Hepatocyte (in vitro differentiated cells): ENCODE measurements at regions not wholly inside any gene's neighbourhood (a gene's known extent, or its start where the extent isn't known, plus 50 kb on each side); places are given as distances from the start of the nearest gene placed in this dataset.

ENCODE experiments used
- DNase-seq: peaks from one replicate; pipeline ENCODE4 v3.0.0-alpha.2; 2016; ENCODE audit warnings: low spot score
- H2AFZ ChIP-seq: fragments of 200-600 bp; sonication (generic); 2 replicates; pipeline ENCODE4 v1.6.0; 2016; ENCODE audit warnings: antibody characterized with exemption, mild to moderate bottlenecking
- H3K27ac ChIP-seq: fragments of 200-600 bp; sonication (generic); 2 replicates; pipeline ENCODE4 v1.5.1; 2016; ENCODE audit warnings: mild to moderate bottlenecking
- H3K27me3 ChIP-seq: fragments of 200-600 bp; sonication (generic); 2 replicates; pipeline ENCODE4 v1.6.1; 2016
- H3K36me3 ChIP-seq: fragments of 200-600 bp; sonication (generic); replicated peaks from 2 replicates; pipeline ENCODE4 v1.5.1; 2016; ENCODE audit warnings: low read depth; ENCODE audit not compliant: insufficient read depth
- H3K4me1 ChIP-seq: fragments of 200-600 bp; sonication (generic); 2 replicates; pipeline ENCODE4 v1.5.1; 2016; ENCODE audit warnings: mild to moderate bottlenecking, moderate library complexity; ENCODE audit not compliant: insufficient read depth
- H3K4me2 ChIP-seq: fragments of 200-600 bp; sonication (generic); 2 replicates; pipeline ENCODE4 v1.6.0; 2016
- H3K4me3 ChIP-seq: fragments of 200-600 bp; sonication (generic); 2 replicates; pipeline ENCODE4 v1.5.1; 2016; ENCODE audit warnings: mild to moderate bottlenecking
- H3K79me2 ChIP-seq: fragments of 200-600 bp; sonication (generic); 2 replicates; pipeline ENCODE4 v1.6.0; 2017; ENCODE audit warnings: mild to moderate bottlenecking
- H3K9me2 ChIP-seq: fragments of 200-600 bp; sonication (generic); replicated peaks from 2 replicates; pipeline ENCODE4 v1.6.0; 2017; ENCODE audit warnings: mild to moderate bottlenecking; ENCODE audit not compliant: insufficient read depth
- H3K9me3 ChIP-seq: fragments of 200-600 bp; sonication (generic); 2 replicates; pipeline ENCODE4 v1.5.1; 2016; ENCODE audit warnings: low read depth, mild to moderate bottlenecking
- H4K20me1 ChIP-seq: fragments of 200-600 bp; sonication (generic); 2 replicates; pipeline ENCODE4 v1.6.0; 2016; ENCODE audit warnings: mild to moderate bottlenecking; ENCODE audit not compliant: insufficient read depth, poor library complexity, severe bottlenecking
- CTCF ChIP-seq: fragments of 200-600 bp; sonication (generic); IDR thresholded peaks from 2 replicates; pipeline ENCODE4 v1.5.1; 2016; ENCODE audit warnings: antibody characterized with exemption, mild to moderate bottlenecking; ENCODE audit not compliant: poor library complexity
- EZH2 ChIP-seq: fragments of 200-600 bp; sonication (generic); IDR thresholded peaks from 2 replicates; pipeline ENCODE4 v1.6.1; 2016; ENCODE audit warnings: antibody characterized with exemption, mild to moderate bottlenecking, borderline replicate concordance
- EZH2phosphoT487 ChIP-seq: fragments of 200-600 bp; sonication (generic); IDR thresholded peaks from one replicate; pipeline ENCODE4 v1.6.1; 2018; ENCODE audit warnings: antibody characterized with exemption, mild to moderate bottlenecking, low read depth, moderate library complexity; ENCODE audit not compliant: unreplicated experiment, severe bottlenecking
- WGBS: methylation state at CpG from one replicate; pipeline ENCODE4 v1.1.6; 2016; ENCODE audit warnings: low lambda C conversion rate; ENCODE audit errors: missing lambda C conversion rate; 5-methylcytosine and 5-hydroxymethylcytosine counted together

GRCh38 chr12:23423097-23423687 is 526.3 kb downstream of the SOX5 start:
- no peaks in the 10 kb centered on the region for H3K4me1 ChIP-seq
- H3K27ac ChIP-seq: no peak overlapping the region
- H3K4me3 ChIP-seq: no peak overlapping the region
- no peaks in the 10 kb centered on the region for H3K9me3 ChIP-seq
- H2AFZ ChIP-seq: no peak overlapping the region
- no peaks in the 10 kb centered on the region for H3K9me2 ChIP-seq
- H3K79me2 ChIP-seq: no peaks in the 10 kb centered on the region
- TF ChIP-seq EZH2: no peak
- TF ChIP-seq EZH2phosphoT487: no peak
- no peak for TF ChIP-seq CTCF
- no peaks in the 10 kb centered on the region for H3K36me3 ChIP-seq
- 87% methylated on average over 5 of the region's 5 CpGs for WGBS
- no peak for DNase-seq
- no peaks in the 10 kb centered on the region for H3K27me3 ChIP-seq
- no peak overlapping the region for H3K4me2 ChIP-seq
- H4K20me1 ChIP-seq: no peaks in the 10 kb centered on the region

GRCh38 chr12:23423796-23424195 is 525.7 kb downstream of the SOX5 start:
- Histone ChIP-seq H2AFZ (no peak overlapping the region), H3K9me3 (no peaks in the 10 kb centered on the region), H3K4me3 (no peak overlapping the region), H4K20me1 (no peaks in the 10 kb centered on the region), H3K27me3 (no peaks in the 10 kb centered on the region), H3K36me3 (no peaks in the 10 kb centered on the region), H3K27ac (no peak overlapping the region), H3K4me1 (no peaks in the 10 kb centered on the region), H3K4me2 (no peak overlapping the region), H3K79me2 (no peaks in the 10 kb centered on the region), H3K9me2 (no peaks in the 10 kb centered on the region)
- DNase-seq: no peak
- 72% methylated on average over 2 of the region's 2 CpGs for WGBS
- no peak for TF ChIP-seq EZH2
- no peak for TF ChIP-seq CTCF
- TF ChIP-seq EZH2phosphoT487: no peak

- 88% methylated on average over 9 of the region's 9 CpGs for WGBS
Observed at GRCh38 chr12:23424685-23425084, 524.8 kb downstream of the SOX5 start.

More at GRCh38 chr12:23424685-23425084, 524.8 kb downstream of the SOX5 start:
- Histone ChIP-seq H3K9me2 (no peaks in the 10 kb centered on the region), H3K4me2 (no peak overlapping the region), H3K27me3 (no peaks in the 10 kb centered on the region), H4K20me1 (no peaks in the 10 kb centered on the region), H3K4me3 (no peak overlapping the region), H3K9me3 (no peaks in the 10 kb centered on the region), H2AFZ (no peak overlapping the region), H3K4me1 (no peaks in the 10 kb centered on the region), H3K27ac (no peak overlapping the region), H3K36me3 (no peaks in the 10 kb centered on the region), H3K79me2 (no peaks in the 10 kb centered on the region)
- DNase-seq: no peak
- TF ChIP-seq EZH2phosphoT487: no peak
- TF ChIP-seq CTCF: no peak
- TF ChIP-seq EZH2: no peak
